T-cell (primary cell): ENCODE measurements at regions not wholly inside any gene's neighbourhood (a gene's known extent, or its start where the extent isn't known, plus 50 kb on each side); places are given as distances from the start of the nearest gene placed in this dataset.

Source experiments
- ATAC-seq, 4 experiments: fragments of 200-7000 bp in 3 of 4; fragments of 150-1000 bp in 1 of 4; cut with Tn5 transposase; replicated peaks in 1 of 4; 1 replicate in 3 of 4; 2 replicates in 1 of 4; pipeline ENCODE4 v1.10.0; 2021; ENCODE audit warnings: moderate library complexity in 3 of 4, mild to moderate bottlenecking in 2 of 4, moderate number of reproducible peaks in 1 of 4
- CTCF ChIA-PET, 2 donors: fragments of 300-600 bp; sonication (Branson Sonifier 250); formaldehyde crosslinking; loops; one replicate each; lab custom pipeline; 2022; ENCODE audit warnings: antibody characterized with exemption in 2 of 2; lab: Charles Lee
- POLR2A ChIA-PET, 2 donors: fragments of 300-600 bp; sonication (Branson Sonifier 250); formaldehyde crosslinking; loops; one replicate each; lab custom pipeline; 2022; ENCODE audit warnings: antibody characterized with exemption in 2 of 2; lab: Charles Lee
- DNase-seq, 35 experiments: peaks; one replicate each; pipeline versions ENCODE4 v3.0.0 to v3.0.0-alpha.2; 2013 to 2023
- H3K27ac ChIP-seq: one replicate; pipeline ENCODE4 v1.5.1; 2013; ENCODE audit warnings: low read length
- H3K27me3 ChIP-seq, 2 experiments: replicated peaks in 1 of 2; 1 replicate in 1 of 2; 2 replicates in 1 of 2; pipeline versions ENCODE4 v1.6.1 to v1.7.0; 2013; ENCODE audit warnings: low read length in 1 of 2, mixed read lengths in 1 of 2; ENCODE audit not compliant: control insufficient read depth in 2 of 2, insufficient read depth in 2 of 2; ENCODE audit errors: extremely low read depth in 1 of 2
- H3K36me3 ChIP-seq, 2 donors: 1 replicate in 1 of 2; 2 replicates in 1 of 2; pipeline versions ENCODE4 v1.6.1 to v1.7.0; 2013; ENCODE audit warnings: low read length in 1 of 2; ENCODE audit not compliant: control insufficient read depth in 2 of 2, insufficient read depth in 1 of 2; ENCODE audit errors: extremely low read depth in 1 of 2
- H3K4me1 ChIP-seq, 2 experiments: 1 replicate in 1 of 2; 2 replicates in 1 of 2; pipeline versions ENCODE4 v1.6.1 to v1.7.0; 2013; ENCODE audit warnings: low read length in 2 of 2, mixed read lengths in 1 of 2; ENCODE audit not compliant: insufficient read depth in 2 of 2, control insufficient read depth in 1 of 2; ENCODE audit errors: extremely low read depth in 1 of 2
- H3K4me3 ChIP-seq, 2 donors: 1 replicate in 1 of 2; 2 replicates in 1 of 2; pipeline versions ENCODE4 v1.5.1 to v1.7.0; 2013; ENCODE audit warnings: mild to moderate bottlenecking in 2 of 2, low read length in 1 of 2, moderate library complexity in 1 of 2; ENCODE audit not compliant: control insufficient read depth in 1 of 2; ENCODE audit errors: extremely low read depth in 1 of 2
- H3K9me3 ChIP-seq: 2 replicates; pipeline ENCODE4 v1.7.0; 2013
- H3K27ac Mint-ChIP-seq, 2 donors: one replicate each; pipeline ENCODE4 v1.8.0; 2020 to 2021; ENCODE audit warnings: mild to moderate bottlenecking in 2 of 2, mixed read lengths in 2 of 2
- H3K27me3 Mint-ChIP-seq, 2 donors: one replicate each; pipeline ENCODE4 v1.8.0; 2021 to 2022; ENCODE audit warnings: mixed read lengths in 2 of 2
- H3K36me3 Mint-ChIP-seq: one replicate; pipeline ENCODE4 v1.8.0; 2021; ENCODE audit warnings: mixed read lengths
- H3K4me1 Mint-ChIP-seq, 3 donors: one replicate each; pipeline ENCODE4 v1.8.0; 2020 to 2022; ENCODE audit warnings: mixed read lengths in 3 of 3, mild to moderate bottlenecking in 1 of 3
- H3K4me3 Mint-ChIP-seq, 3 donors: one replicate each; pipeline ENCODE4 v1.8.0; 2020 to 2022; ENCODE audit warnings: mild to moderate bottlenecking in 3 of 3, mixed read lengths in 3 of 3, moderate library complexity in 3 of 3
- H3K9me3 Mint-ChIP-seq, 3 donors: one replicate each; pipeline ENCODE4 v1.8.0; 2020 to 2022; ENCODE audit warnings: mixed read lengths in 3 of 3
- WGBS: methylation state at CpG from one replicate; pipeline ENCODE4 v1.1.5; 2013; ENCODE audit warnings: missing lambda C conversion rate; ENCODE audit not compliant: insufficient coverage; 5-methylcytosine and 5-hydroxymethylcytosine counted together

DNA sequence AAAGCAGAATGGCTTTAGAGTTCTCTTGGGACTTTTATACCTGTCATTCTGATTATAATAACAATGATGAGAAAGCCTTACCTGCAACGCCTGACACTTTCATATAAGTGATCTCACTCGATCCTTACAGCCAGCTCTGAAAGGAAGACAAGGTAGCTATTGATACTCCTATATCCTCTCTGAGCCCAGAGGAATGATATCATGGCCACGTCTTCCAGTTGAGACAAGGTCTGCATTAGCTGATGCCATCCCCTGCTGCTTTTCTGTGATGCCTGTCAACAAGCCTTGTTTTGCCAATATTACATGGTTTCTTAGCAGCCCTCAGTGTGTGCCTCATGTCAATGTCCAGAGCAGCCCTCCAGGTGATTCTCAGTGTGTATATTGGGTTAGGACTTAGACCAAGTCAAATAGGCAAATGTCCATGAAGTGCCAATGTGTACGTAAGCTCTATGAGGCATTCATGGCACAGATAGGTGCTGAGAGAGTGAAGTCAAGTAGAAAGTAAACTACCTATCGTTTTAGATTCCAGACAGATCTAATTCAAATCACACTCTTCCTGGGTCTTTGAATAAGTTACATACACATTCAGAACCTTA, 405.9 kb downstream of the ADRA2A start:
- H3K4me3 ChIP-seq = no peak overlapping the region
- no peak overlapping the region for H3K27ac Mint-ChIP-seq
- no peaks in the 10 kb centered on the region for H3K4me1 ChIP-seq
- no peaks in the 10 kb centered on the region for H3K27me3 ChIP-seq
- H3K27me3 Mint-ChIP-seq = peaks cover 6 to 7% of the 10 kb centered on the region in 2 donors
- no peaks in the 10 kb centered on the region for H3K4me1 Mint-ChIP-seq
- peaks cover 3% of the 10 kb centered on the region in 3 donors for H3K9me3 Mint-ChIP-seq
- POLR2A ChIA-PET = no interaction called here
- no peaks in the 10 kb centered on the region for H3K36me3 ChIP-seq
- H3K27ac ChIP-seq = no peak overlapping the region
- H3K4me3 Mint-ChIP-seq = no peak overlapping the region
- CTCF ChIA-PET = no interaction called here
- 73% methylated on average over 3 of the region's 5 CpGs for WGBS
- no peaks in the 10 kb centered on the region for H3K36me3 Mint-ChIP-seq
- H3K9me3 ChIP-seq = no peaks in the 10 kb centered on the region
- ATAC-seq = no peak
- DNase-seq = no peak

DNA sequence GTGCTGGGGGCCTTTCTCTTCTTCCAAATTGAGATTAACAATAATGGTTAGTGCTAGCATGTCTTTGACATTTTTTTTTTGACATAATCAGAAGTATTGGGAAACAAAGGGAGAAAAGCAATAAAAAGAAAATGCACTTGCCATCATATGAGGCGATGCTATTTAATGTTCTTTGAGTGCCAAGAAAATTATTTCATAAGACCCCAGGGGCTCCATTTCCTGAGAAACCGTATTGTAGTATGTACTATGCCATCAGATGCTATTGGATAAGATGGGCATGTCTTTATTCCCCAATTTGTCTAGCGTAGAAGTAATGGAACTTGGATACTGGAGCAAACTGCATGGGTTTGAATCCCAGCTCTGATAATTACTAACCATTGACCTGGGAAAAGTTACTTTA, 408.9 kb downstream of the ADRA2A start:
- ATAC-seq (no peak), DNase-seq (no peak)
- H3K4me3 Mint-ChIP-seq = no peak overlapping the region
- Histone ChIP-seq H3K4me1 (no peaks in the 10 kb centered on the region), H3K27me3 (no peaks in the 10 kb centered on the region), H3K4me3 (no peak overlapping the region), H3K36me3 (no peaks in the 10 kb centered on the region), H3K9me3 (no peaks in the 10 kb centered on the region), H3K27ac (no peak overlapping the region)
- H3K9me3 Mint-ChIP-seq = peaks cover 18 to 26% (median 24%) of the 10 kb centered on the region in 3 donors
- peaks cover 0 to 7% of the 10 kb centered on the region in 2 donors for H3K27me3 Mint-ChIP-seq
- H3K4me1 Mint-ChIP-seq = no peaks in the 10 kb centered on the region
- 100% methylated on average over 1 of the region's 3 CpGs for WGBS
- ChIA-PET CTCF (no interaction called here), POLR2A (no interaction called here)
- no peaks in the 10 kb centered on the region for H3K36me3 Mint-ChIP-seq
- H3K27ac Mint-ChIP-seq = no peak overlapping the region

DNA sequence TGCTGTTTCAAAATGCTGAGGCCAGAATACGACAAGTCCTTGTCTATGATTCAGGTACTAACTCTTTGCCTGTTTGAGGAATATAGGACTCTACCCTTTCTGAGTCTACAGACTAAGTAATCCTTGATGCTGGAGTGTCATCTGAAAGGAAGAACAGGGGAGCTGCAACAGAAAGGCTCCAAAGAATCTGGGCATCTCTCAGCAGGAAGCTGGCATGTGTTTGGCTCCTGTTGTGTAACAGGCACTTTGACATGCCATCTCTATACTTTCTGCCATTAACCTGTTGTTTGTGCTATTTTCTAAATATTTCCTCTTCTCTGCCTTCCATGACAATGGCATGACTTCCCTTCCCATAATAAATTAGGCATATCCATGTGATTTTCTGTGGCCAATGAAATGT, 409.5 kb downstream of the ADRA2A start:
- Mint-ChIP-seq H3K9me3 (peaks cover 24 to 32% (median 30%) of the 10 kb centered on the region in 3 donors), H3K36me3 (no peaks in the 10 kb centered on the region), H3K4me3 (no peak overlapping the region), H3K27ac (no peak overlapping the region), H3K4me1 (no peaks in the 10 kb centered on the region), H3K27me3 (peaks cover 0 to 7% of the 10 kb centered on the region in 2 donors)
- 60% methylated on average over 1 of the region's 1 CpG for WGBS
- Histone ChIP-seq H3K36me3 (no peaks in the 10 kb centered on the region), H3K9me3 (no peaks in the 10 kb centered on the region), H3K4me3 (no peak overlapping the region), H3K4me1 (no peaks in the 10 kb centered on the region), H3K27me3 (no peaks in the 10 kb centered on the region), H3K27ac (no peak overlapping the region)
- DNase-seq (no peak), ATAC-seq (no peak)
- ChIA-PET POLR2A (interaction anchor here in 1 of 2 donors (0.6 kb wide), 1 partner anchor 131 kb away, joined by 4 read pairs; no protein-coding TSS in a partner anchor), CTCF (no interaction called here)

- Mint-ChIP-seq H3K4me3 (no peak overlapping the region), H3K9me3 (peaks cover 31 to 47% (median 44%) of the 10 kb centered on the region in 3 donors), H3K27me3 (peaks cover 0 to 10% of the 10 kb centered on the region in 2 donors), H3K27ac (no peak overlapping the region), H3K36me3 (no peaks in the 10 kb centered on the region), H3K4me1 (no peaks in the 10 kb centered on the region)
- POLR2A ChIA-PET = no interaction called here
- DNase-seq (no peak), ATAC-seq (no peak)
- CTCF ChIA-PET = no interaction called here
- 0% methylated on average over 1 of the region's 2 CpGs for WGBS
- no peak overlapping the region for H3K4me3 ChIP-seq
- no peaks in the 10 kb centered on the region for H3K36me3 ChIP-seq
- H3K27ac ChIP-seq = no peak overlapping the region
- no peaks in the 10 kb centered on the region for H3K27me3 ChIP-seq
- no peaks in the 10 kb centered on the region for H3K9me3 ChIP-seq
- no peaks in the 10 kb centered on the region for H3K4me1 ChIP-seq
Observed at GRCh38 chr10:111488668-111489067, 411.8 kb downstream of the ADRA2A start.

DNA sequence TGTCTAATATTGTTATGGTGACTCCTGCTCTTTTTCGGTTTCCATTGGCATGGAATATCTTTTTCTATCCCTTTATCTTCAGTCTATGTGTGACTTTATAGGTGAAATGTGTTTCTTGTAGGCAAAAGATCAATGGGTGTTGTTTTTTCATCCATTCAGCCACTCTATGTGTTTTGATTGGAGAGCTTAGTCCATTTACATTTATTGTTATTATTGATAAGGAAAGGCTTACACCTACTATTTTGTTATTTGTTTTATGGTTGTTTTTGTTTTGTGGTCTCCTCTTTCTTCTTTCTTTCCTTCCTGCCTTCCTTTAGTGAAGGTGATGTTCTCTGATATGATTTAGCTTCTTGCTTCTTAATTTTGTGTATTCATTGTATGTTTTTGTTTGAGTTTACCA, 414.3 kb downstream of the ADRA2A start:
- ATAC-seq = no peak
- Histone ChIP-seq H3K4me3 (no peak overlapping the region), H3K27ac (no peak overlapping the region), H3K4me1 (no peaks in the 10 kb centered on the region), H3K36me3 (no peaks in the 10 kb centered on the region), H3K9me3 (no peaks in the 10 kb centered on the region), H3K27me3 (peaks cover 0 to 3% of the 10 kb centered on the region in 2 experiments)
- POLR2A ChIA-PET = no interaction called here
- no peak overlapping the region for H3K4me3 Mint-ChIP-seq
- no peaks in the 10 kb centered on the region for H3K36me3 Mint-ChIP-seq
- H3K4me1 Mint-ChIP-seq = no peaks in the 10 kb centered on the region
- CTCF ChIA-PET = no interaction called here
- peaks cover 7 to 17% of the 10 kb centered on the region in 2 donors for H3K27me3 Mint-ChIP-seq
- DNase-seq = no peak
- no peak overlapping the region for H3K27ac Mint-ChIP-seq
- peaks cover 35 to 47% (median 44%) of the 10 kb centered on the region in 3 donors for H3K9me3 Mint-ChIP-seq
- no CpG with 5 or more reads among the region's 1 CpG for WGBS

GRCh38 chr10:111493024-111493625, 416.3 kb downstream of the ADRA2A start:
- POLR2A ChIA-PET = no interaction called here
- H3K9me3 Mint-ChIP-seq = peaks cover 33 to 40% (median 37%) of the 10 kb centered on the region in 3 donors
- ATAC-seq (no peak), DNase-seq (no peak)
- H3K4me3 ChIP-seq = no peak overlapping the region
- WGBS = no CpG with 5 or more reads among the region's 2 CpGs
- no peaks in the 10 kb centered on the region for H3K9me3 ChIP-seq
- no peaks in the 10 kb centered on the region for H3K36me3 Mint-ChIP-seq
- H3K27ac ChIP-seq = no peak overlapping the region
- no peaks in the 10 kb centered on the region for H3K4me1 Mint-ChIP-seq
- H3K27me3 Mint-ChIP-seq = peaks cover 11 to 20% of the 10 kb centered on the region in 2 donors
- no peaks in the 10 kb centered on the region for H3K4me1 ChIP-seq
- no peak overlapping the region for H3K27ac Mint-ChIP-seq
- H3K4me3 Mint-ChIP-seq = no peak overlapping the region
- H3K36me3 ChIP-seq = no peaks in the 10 kb centered on the region
- peaks cover 0 to 3% of the 10 kb centered on the region in 2 experiments for H3K27me3 ChIP-seq
- CTCF ChIA-PET = no interaction called here
